Suprapubic skin (tissue), 3 donors: ENCODE measurements at regions not wholly inside any gene's neighbourhood (a gene's known extent, or its start where the extent isn't known, plus 50 kb on each side); places are given as distances from the start of the nearest gene placed in this dataset.

ENCODE experiments used
- POLR2A ChIP-seq, 2 donors: fragments of 450-650 bp; IDR thresholded peaks; one replicate each; pipeline ENCODE4 v1.6.1; 2017; ENCODE audit warnings: antibody characterized with exemption in 2 of 2, mild to moderate bottlenecking in 2 of 2, moderate library complexity in 2 of 2
- TF ChIP-seq, protein P1 (sequence below), 2 donors: fragments of 200-600 bp in 1 of 2; fragments of 450-650 bp in 1 of 2; sonication (generic) in 1 of 2; IDR thresholded peaks; one replicate each; pipeline ENCODE4 v1.5.1; 2016 to 2019; ENCODE audit warnings: antibody characterized with exemption in 2 of 2, mild to moderate bottlenecking in 1 of 2, moderate library complexity in 1 of 2

DNA sequence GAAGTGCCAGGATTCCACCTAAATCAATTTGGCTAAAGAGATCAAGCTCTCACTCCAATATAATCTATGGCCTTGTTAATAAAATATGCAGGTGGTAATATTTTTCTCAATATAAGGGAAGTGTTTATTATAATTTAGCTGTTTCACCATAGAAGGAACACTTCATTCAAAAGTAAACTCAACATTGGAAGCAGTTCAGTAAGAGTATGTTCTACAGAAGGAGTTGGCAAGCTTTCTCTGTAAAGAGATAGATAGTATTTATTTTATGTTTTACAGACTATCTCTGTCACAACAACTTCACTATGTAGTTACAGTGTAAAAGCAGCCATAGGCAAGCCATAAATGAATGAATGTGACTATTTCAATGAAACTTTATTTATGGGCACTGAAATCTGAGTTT, 313.6 kb upstream of the ANO3 start:
- no peak for TF ChIP-seq POLR2A (IDR thresholded peaks at IDR 0.05)
- TF ChIP-seq, protein P1, sequence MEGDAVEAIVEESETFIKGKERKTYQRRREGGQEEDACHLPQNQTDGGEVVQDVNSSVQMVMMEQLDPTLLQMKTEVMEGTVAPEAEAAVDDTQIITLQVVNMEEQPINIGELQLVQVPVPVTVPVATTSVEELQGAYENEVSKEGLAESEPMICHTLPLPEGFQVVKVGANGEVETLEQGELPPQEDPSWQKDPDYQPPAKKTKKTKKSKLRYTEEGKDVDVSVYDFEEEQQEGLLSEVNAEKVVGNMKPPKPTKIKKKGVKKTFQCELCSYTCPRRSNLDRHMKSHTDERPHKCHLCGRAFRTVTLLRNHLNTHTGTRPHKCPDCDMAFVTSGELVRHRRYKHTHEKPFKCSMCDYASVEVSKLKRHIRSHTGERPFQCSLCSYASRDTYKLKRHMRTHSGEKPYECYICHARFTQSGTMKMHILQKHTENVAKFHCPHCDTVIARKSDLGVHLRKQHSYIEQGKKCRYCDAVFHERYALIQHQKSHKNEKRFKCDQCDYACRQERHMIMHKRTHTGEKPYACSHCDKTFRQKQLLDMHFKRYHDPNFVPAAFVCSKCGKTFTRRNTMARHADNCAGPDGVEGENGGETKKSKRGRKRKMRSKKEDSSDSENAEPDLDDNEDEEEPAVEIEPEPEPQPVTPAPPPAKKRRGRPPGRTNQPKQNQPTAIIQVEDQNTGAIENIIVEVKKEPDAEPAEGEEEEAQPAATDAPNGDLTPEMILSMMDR (IDR thresholded peaks at IDR 0.05), result no peak
